H9 (cell line): ENCODE measurements at regions not wholly inside any gene's neighbourhood (a gene's known extent, or its start where the extent isn't known, plus 50 kb on each side); places are given as distances from the start of the nearest gene placed in this dataset.
"Not testable (repeated sequence)": the region's sequence is repeated elsewhere in the genome, so short reads cannot be mapped to it uniquely, and the experiment has no call there.

Source experiments
- DNase-seq: peaks from one replicate; pipeline ENCODE4 v3.0.0-alpha.2; 2017
- H2AFZ ChIP-seq: one replicate; pipeline ENCODE4 v1.6.1; 2013; ENCODE audit warnings: mild to moderate bottlenecking, low read length, control low read depth, moderate library complexity
- H2AK5ac ChIP-seq: 2 replicates; pipeline ENCODE4 v1.6.1; 2013; ENCODE audit warnings: low read length, control low read depth, mixed read lengths; ENCODE audit not compliant: insufficient read length
- H2BK120ac ChIP-seq: one replicate; pipeline ENCODE4 v1.6.1; 2013; ENCODE audit warnings: low read depth, mild to moderate bottlenecking, low read length, control low read depth, inconsistent platforms; ENCODE audit not compliant: poor library complexity, severe bottlenecking
- H2BK12ac ChIP-seq: 2 replicates; pipeline ENCODE4 v1.6.1; 2013; ENCODE audit warnings: low read length, control low read depth, mixed read lengths, low read depth; ENCODE audit not compliant: insufficient read length
- H2BK15ac ChIP-seq: 2 replicates; pipeline ENCODE4 v1.6.1; 2013; ENCODE audit warnings: low read depth, low read length, control low read depth
- H2BK20ac ChIP-seq: one replicate; pipeline ENCODE4 v1.6.1; 2013; ENCODE audit warnings: low read depth, mild to moderate bottlenecking, low read length, control low read depth, inconsistent platforms; ENCODE audit not compliant: poor library complexity, severe bottlenecking
- H2BK5ac ChIP-seq: 2 replicates; pipeline ENCODE4 v1.6.1; 2013; ENCODE audit warnings: low read length, control low read depth, mixed read lengths; ENCODE audit not compliant: insufficient read length
- H3K14ac ChIP-seq: 2 replicates; pipeline ENCODE4 v1.6.1; 2013; ENCODE audit warnings: low read length, control low read depth; ENCODE audit not compliant: insufficient read depth
- H3K18ac ChIP-seq: 2 replicates; pipeline ENCODE4 v1.6.1; 2013; ENCODE audit warnings: low read depth, mild to moderate bottlenecking, mixed read lengths, low read length, control low read depth; ENCODE audit not compliant: insufficient read length
- H3K23ac ChIP-seq: 2 replicates; pipeline ENCODE4 v1.6.1; 2013; ENCODE audit warnings: low read length, control low read depth, mixed read lengths, low read depth; ENCODE audit not compliant: insufficient read length
- H3K23me2 ChIP-seq: 2 replicates; pipeline ENCODE4 v1.6.1; 2013; ENCODE audit warnings: low read depth, mild to moderate bottlenecking, mixed read lengths, low read length, control low read depth; ENCODE audit not compliant: insufficient read length, poor library complexity, severe bottlenecking
- H3K27ac ChIP-seq: 2 replicates; pipeline ENCODE4 v1.5.1; 2013; ENCODE audit warnings: low read length, control low read depth, mixed read lengths, low read depth; ENCODE audit not compliant: insufficient read length
- H3K27me3 ChIP-seq: 2 replicates; pipeline ENCODE4 v1.6.1; 2013; ENCODE audit warnings: low read length, control low read depth, inconsistent platforms; ENCODE audit not compliant: insufficient read depth
- H3K4ac ChIP-seq: 2 replicates; pipeline ENCODE4 v1.6.1; 2013; ENCODE audit warnings: low read depth, mild to moderate bottlenecking, control low read depth, inconsistent platforms, low read length, moderate library complexity
- H3K4me1 ChIP-seq: 2 replicates; pipeline ENCODE4 v1.6.1; 2013; ENCODE audit warnings: low read length, control low read depth, inconsistent platforms; ENCODE audit not compliant: insufficient read depth
- H3K4me2 ChIP-seq: 2 replicates; pipeline ENCODE4 v1.6.1; 2013; ENCODE audit warnings: low read length, control low read depth, mixed read lengths; ENCODE audit not compliant: insufficient read length, insufficient read depth
- H3K56ac ChIP-seq: 2 replicates; pipeline ENCODE4 v1.6.1; 2013; ENCODE audit warnings: low read depth, mild to moderate bottlenecking, mixed read lengths, low read length, control low read depth; ENCODE audit not compliant: insufficient read length
- H3K79me1 ChIP-seq: 2 replicates; pipeline ENCODE4 v1.6.1; 2013; ENCODE audit warnings: low read depth, mild to moderate bottlenecking, moderate library complexity, low read length, control low read depth, inconsistent platforms; ENCODE audit not compliant: insufficient read depth, poor library complexity, severe bottlenecking
- H3K79me2 ChIP-seq: 2 replicates; pipeline ENCODE4 v1.6.1; 2013; ENCODE audit warnings: low read length, control low read depth, inconsistent platforms; ENCODE audit not compliant: insufficient read depth
- H3K9ac ChIP-seq: 2 replicates; pipeline ENCODE4 v1.6.1; 2013; ENCODE audit warnings: low read length, control low read depth, mixed read lengths; ENCODE audit not compliant: insufficient read length; ENCODE audit errors: extremely low read depth
- H3K9me3 ChIP-seq: one replicate; pipeline ENCODE4 v1.6.1; 2013; ENCODE audit warnings: low read depth, low read length, inconsistent platforms; ENCODE audit not compliant: control insufficient read depth
- H3T11ph ChIP-seq: one replicate; pipeline ENCODE4 v1.6.1; 2013; ENCODE audit warnings: mild to moderate bottlenecking, low read length, control low read depth, inconsistent platforms
- H4K20me1 ChIP-seq: one replicate; pipeline ENCODE4 v1.6.1; 2013; ENCODE audit not compliant: control insufficient read depth, insufficient read length, insufficient read depth
- H4K5ac ChIP-seq: 2 replicates; pipeline ENCODE4 v1.6.1; 2013; ENCODE audit warnings: low read depth, mild to moderate bottlenecking, mixed read lengths, low read length, control low read depth; ENCODE audit not compliant: insufficient read length
- H4K8ac ChIP-seq: replicated peaks from 2 replicates; pipeline ENCODE4 v1.6.1; 2013; ENCODE audit warnings: low read length, control low read depth, mixed read lengths, low read depth; ENCODE audit not compliant: insufficient read length
- H4K91ac ChIP-seq: 2 replicates; pipeline ENCODE4 v1.6.1; 2013; ENCODE audit warnings: low read depth, mild to moderate bottlenecking, moderate library complexity, mixed read lengths, low read length, control low read depth; ENCODE audit not compliant: insufficient read length
- H3K27ac Mint-ChIP-seq, 3 experiments: 2 replicates in 2 of 3; 3 replicates in 1 of 3; pipeline ENCODE4 v1.8.0; 2020 to 2021; ENCODE audit warnings: mixed read lengths in 3 of 3, mild to moderate bottlenecking in 1 of 3, moderate library complexity in 1 of 3
- H3K27me3 Mint-ChIP-seq: 2 replicates; pipeline ENCODE4 v1.8.0; 2021; ENCODE audit warnings: low read depth, mild to moderate bottlenecking, moderate library complexity, mixed read lengths
- H3K36me3 Mint-ChIP-seq, 3 experiments: 2 replicates in 2 of 3; 3 replicates in 1 of 3; pipeline ENCODE4 v1.8.0; 2020 to 2021; ENCODE audit warnings: low read depth in 3 of 3, mixed read lengths in 3 of 3; ENCODE audit not compliant: insufficient read depth in 1 of 3
- H3K4me1 Mint-ChIP-seq, 2 experiments: 2 replicates each; pipeline ENCODE4 v1.8.0; 2020; ENCODE audit warnings: mixed read lengths in 2 of 2
- H3K4me3 Mint-ChIP-seq, 2 experiments: 2 replicates in 1 of 2; 3 replicates in 1 of 2; pipeline ENCODE4 v1.8.0; 2020 to 2021; ENCODE audit warnings: mild to moderate bottlenecking in 2 of 2, mixed read lengths in 2 of 2, moderate library complexity in 1 of 2
- H3K9me3 Mint-ChIP-seq, 2 experiments: 2 replicates in 1 of 2; 3 replicates in 1 of 2; pipeline ENCODE4 v1.8.0; 2020; ENCODE audit warnings: mild to moderate bottlenecking in 2 of 2, mixed read lengths in 2 of 2, moderate library complexity in 1 of 2
- CTCF ChIP-seq: fragments of 200-600 bp; sonication (generic); conservative IDR thresholded peaks from 3 replicates; pipeline ENCODE4 v1.8.0; 2021; ENCODE audit warnings: antibody characterized with exemption, mild to moderate bottlenecking
- WGBS: extraction: QIAGEN DNeasy Blood & Tissue Kit; methylation state at CpG from one replicate; pipeline ENCODE4 v1.1.7; 2013; ENCODE audit warnings: missing lambda C conversion rate, low lambda C conversion rate, mixed read lengths; ENCODE audit not compliant: insufficient read length; ENCODE audit errors: extremely low coverage; 5-methylcytosine and 5-hydroxymethylcytosine counted together

DNA sequence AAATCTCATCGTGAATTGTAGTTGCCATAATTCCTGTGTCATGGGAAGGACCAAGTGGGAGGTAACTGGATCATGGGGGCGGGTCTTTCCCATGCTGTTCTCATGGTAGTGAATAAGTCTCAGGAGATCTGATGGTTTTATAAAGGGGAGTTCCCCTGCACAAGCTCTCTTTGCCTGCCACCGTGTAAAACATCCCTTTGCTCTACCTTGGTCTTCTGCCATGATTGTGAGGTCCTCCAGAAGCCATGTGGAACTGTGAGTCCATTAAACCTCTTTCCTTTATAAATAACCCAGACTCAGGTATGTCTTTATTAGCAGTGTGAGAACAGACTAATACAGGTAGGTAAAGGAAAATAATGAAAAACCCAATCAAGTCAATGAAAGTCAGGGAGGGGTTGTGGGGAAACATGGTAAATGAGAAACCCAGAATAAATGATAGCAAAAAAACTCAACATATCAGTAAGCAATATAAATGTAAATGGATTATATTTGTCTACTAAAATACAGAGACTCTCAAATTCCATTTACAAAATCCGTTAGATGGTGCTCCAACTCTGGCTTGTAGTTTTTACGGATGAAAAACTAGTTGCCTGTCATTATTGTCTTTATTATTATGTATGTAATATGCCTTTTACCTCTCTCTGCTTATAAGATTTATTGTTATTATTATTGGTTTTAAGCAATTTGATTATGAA lies 98.9 kb upstream of the NDUFV2 start:
- Histone ChIP-seq H3K27ac (no peak overlapping the region), H2BK15ac (no peak overlapping the region), H4K20me1 (no peaks in the 10 kb centered on the region), H3K4ac (no peak overlapping the region), H2AFZ (no peak overlapping the region), H4K5ac (no peak overlapping the region), H3K23me2 (no peaks in the 10 kb centered on the region), H2BK5ac (no peak overlapping the region), H4K91ac (no peak overlapping the region), H3K23ac (no peak overlapping the region), H3K4me1 (no peaks in the 10 kb centered on the region), H2BK20ac (no peak overlapping the region), H2BK120ac (no peak overlapping the region), H3K4me2 (no peak overlapping the region), H2AK5ac (no peak overlapping the region), H3K9ac (no peak overlapping the region), H3K9me3 (no peaks in the 10 kb centered on the region), H3T11ph (no peak overlapping the region), H3K79me1 (no peaks in the 10 kb centered on the region), H3K27me3 (no peaks in the 10 kb centered on the region), H3K18ac (no peak overlapping the region), H4K8ac (no peak overlapping the region), H3K79me2 (no peaks in the 10 kb centered on the region), H3K56ac (no peak overlapping the region), H2BK12ac (no peak overlapping the region), H3K14ac (no peak overlapping the region)
- no CpG with 5 or more reads among the region's 5 CpGs for WGBS
- H3K4me1 Mint-ChIP-seq, result peaks cover 10 to 20% of the 10 kb centered on the region in 2 experiments
- no peak for DNase-seq
- no peak overlapping the region for H3K4me3 Mint-ChIP-seq
- no peaks in the 10 kb centered on the region for H3K27me3 Mint-ChIP-seq
- H3K9me3 Mint-ChIP-seq, result peaks cover 8 to 14% of the 10 kb centered on the region in 2 experiments; a peak in 4 of 5 replicates
- H3K36me3 Mint-ChIP-seq, result peaks cover 0 to 20% (median 1%) of the 10 kb centered on the region in 3 experiments; a peak in 4 of 7 replicates
- H3K27ac Mint-ChIP-seq, result no peak overlapping the region
- TF ChIP-seq CTCF, result no peak

DNA sequence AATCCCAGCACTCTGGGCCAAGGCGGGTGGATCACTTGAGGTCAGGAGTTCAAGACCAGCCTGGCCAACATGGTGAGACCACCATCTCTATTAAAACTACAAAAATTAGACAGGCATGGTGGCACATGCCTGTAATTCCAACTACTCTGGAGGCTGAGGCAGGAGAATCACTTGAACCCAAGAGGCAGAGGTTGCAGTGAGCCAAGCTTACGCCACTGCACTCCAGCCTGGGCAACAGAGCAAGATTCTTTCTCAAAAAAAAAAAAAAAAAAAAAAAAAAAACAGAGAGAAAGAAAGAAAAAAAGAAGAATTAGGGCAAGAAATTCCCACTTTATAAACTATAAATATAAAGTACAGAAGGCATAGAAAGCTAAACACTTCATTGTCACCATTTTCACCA lies 98.2 kb upstream of the NDUFV2 start:
- H3K4me1 ChIP-seq, H3K23ac ChIP-seq, H4K20me1 ChIP-seq, DNase-seq, H3K9me3 ChIP-seq, H2BK15ac ChIP-seq, H3K23me2 ChIP-seq, H4K5ac ChIP-seq, H3K18ac ChIP-seq, H2BK120ac ChIP-seq, H3K27ac Mint-ChIP-seq, H2BK12ac ChIP-seq, H2AK5ac ChIP-seq, H3K56ac ChIP-seq, H3T11ph ChIP-seq, H3K27ac ChIP-seq, H4K91ac ChIP-seq, H2BK20ac ChIP-seq, H3K27me3 Mint-ChIP-seq, H2AFZ ChIP-seq, H3K4me3 Mint-ChIP-seq, H3K4me2 ChIP-seq, H3K79me1 ChIP-seq, H3K27me3 ChIP-seq, H3K9ac ChIP-seq, H3K79me2 ChIP-seq, H3K4ac ChIP-seq, H4K8ac ChIP-seq, H2BK5ac ChIP-seq, H3K14ac ChIP-seq: not testable (repeated sequence)
- H3K36me3 Mint-ChIP-seq, result peaks cover 0 to 20% (median 1%) of the 10 kb centered on the region in 3 experiments; a peak in 4 of 7 replicates
- H3K4me1 Mint-ChIP-seq, result peaks cover 10 to 12% of the 10 kb centered on the region in 2 experiments; a peak in 3 of 4 replicates
- peaks cover 8 to 14% of the 10 kb centered on the region in 2 experiments; a peak in 4 of 5 replicates for H3K9me3 Mint-ChIP-seq
- WGBS, result no CpG with 5 or more reads among the region's 2 CpGs
